ENCODE measurements at regions not wholly inside any gene's neighbourhood (a gene's known extent, or its start where the extent isn't known, plus 50 kb on each side); places are given as distances from the start of the nearest gene placed in this dataset.
"Not testable (repeated sequence)": the region's sequence is repeated elsewhere in the genome, so short reads cannot be mapped to it uniquely, and the experiment has no call there.

- no peak for DNase-seq
These were observed 293.7 kb downstream of the BTBD3 start for GRCh38 chr20:12211361-12211760.

GRCh38 chr20:12217382-12217781 lies 299.7 kb downstream of the BTBD3 start:
- DNase-seq = no peak

- no peak for DNase-seq
These were observed 302.1 kb downstream of the BTBD3 start for GRCh38 chr20:12219798-12220197.

GRCh38 chr20:12223057-12223456 lies 305.4 kb downstream of the BTBD3 start:
- no peak for DNase-seq

GRCh38 chr20:12225898-12226297 lies 308.2 kb downstream of the BTBD3 start:
- no peak for DNase-seq

- no peak for DNase-seq
These were observed 312.2 kb downstream of the BTBD3 start for GRCh38 chr20:12229891-12230290.

GRCh38 chr20:12237772-12238171 lies 320.1 kb downstream of the BTBD3 start:
- no peak for DNase-seq

- DNase-seq = no peak
These were observed 323.4 kb downstream of the BTBD3 start for GRCh38 chr20:12241065-12241464.

- no peak for DNase-seq
These were observed 325.6 kb downstream of the BTBD3 start for GRCh38 chr20:12243327-12243726.

GRCh38 chr20:12248481-12248880 lies 330.8 kb downstream of the BTBD3 start:
- no peak for DNase-seq

- DNase-seq = not testable (repeated sequence)
These were observed 333.0 kb downstream of the BTBD3 start for GRCh38 chr20:12250661-12251060.

GRCh38 chr20:12252793-12253192 lies 335.1 kb downstream of the BTBD3 start:
- no peak for DNase-seq

- DNase-seq = no peak
These were observed 337.8 kb downstream of the BTBD3 start for GRCh38 chr20:12255461-12255970.

GRCh38 chr20:12256806-12257205 lies 339.1 kb downstream of the BTBD3 start:
- DNase-seq = no peak

GRCh38 chr20:12262747-12263146 lies 345.1 kb downstream of the BTBD3 start:
- no peak for DNase-seq

GRCh38 chr20:12264711-12265110 lies 347.0 kb downstream of the BTBD3 start:
- DNase-seq = peak; percentile 39

- no peak for DNase-seq
These were observed 348.0 kb downstream of the BTBD3 start for GRCh38 chr20:12265662-12266061.

- DNase-seq = no peak
These were observed 351.9 kb downstream of the BTBD3 start for GRCh38 chr20:12269579-12269978.

GRCh38 chr20:12270863-12271262 lies 353.2 kb downstream of the BTBD3 start:
- DNase-seq = no peak

GRCh38 chr20:12276011-12276673 lies 358.4 kb downstream of the BTBD3 start:
- DNase-seq = no peak

GRCh38 chr20:12287575-12287974 lies 369.9 kb downstream of the BTBD3 start:
- DNase-seq = no peak

GRCh38 chr20:12289465-12289864 lies 371.8 kb downstream of the BTBD3 start:
- no peak for DNase-seq

- no peak for DNase-seq
These were observed 373.7 kb downstream of the BTBD3 start for GRCh38 chr20:12291386-12291785.

- DNase-seq = no peak
These were observed 376.2 kb downstream of the BTBD3 start for GRCh38 chr20:12293900-12294299.

- no peak for DNase-seq
These were observed 377.0 kb downstream of the BTBD3 start for GRCh38 chr20:12294678-12295077.

Measured in retina (tissue), 1 donor.